ENCODE measurements at regions not wholly inside any gene's neighbourhood (a gene's known extent, or its start where the extent isn't known, plus 50 kb on each side); places are given as distances from the start of the nearest gene placed in this dataset.

- no peak for TF ChIP-seq POLR2A (IDR thresholded peaks at IDR 0.05; ENCODE audit: low read length)
- no peak for TF ChIP-seq CTCF (IDR thresholded peaks at IDR 0.05)
- TF ChIP-seq HDAC2 (IDR thresholded peaks at IDR 0.05) = no peak
Observed at GRCh38 chr1:194830387-194830786, 1644.0 kb upstream of the B3GALT2 start.

All from A549 (cell line).